Spleen (tissue), 7 donors: ENCODE measurements at regions not wholly inside any gene's neighbourhood (a gene's known extent, or its start where the extent isn't known, plus 50 kb on each side); places are given as distances from the start of the nearest gene placed in this dataset.

Experiments
- POLR2A ChIP-seq, 3 donors: fragments of 450-650 bp; IDR thresholded peaks; one replicate each; pipeline ENCODE4 v1.5.1; 2017; ENCODE audit warnings: antibody characterized with exemption in 3 of 3, mild to moderate bottlenecking in 1 of 3
- TF ChIP-seq, protein P1 (sequence below), 11 experiments: fragments of 200-600 bp in 7 of 11; fragments of 450-650 bp in 4 of 11; sonication (generic) in 4 of 11; IDR thresholded peaks in 8 of 11; conservative IDR thresholded peaks in 3 of 11; 1 replicate in 7 of 11; 2 replicates in 4 of 11; pipeline versions ENCODE4 v1.4.0 to v1.8.0; 2016 to 2021; ENCODE audit warnings: antibody characterized with exemption in 11 of 11, inconsistent platforms in 4 of 11, mild to moderate bottlenecking in 1 of 11
- donor health status: DM: no; HTN: no; CAD: no; lungs with moderate emphysema.
- donor health status: DM: no; HTN: no; CAD: no.
- donor health status: DM: no; HTN: no; CAD: no.

DNA sequence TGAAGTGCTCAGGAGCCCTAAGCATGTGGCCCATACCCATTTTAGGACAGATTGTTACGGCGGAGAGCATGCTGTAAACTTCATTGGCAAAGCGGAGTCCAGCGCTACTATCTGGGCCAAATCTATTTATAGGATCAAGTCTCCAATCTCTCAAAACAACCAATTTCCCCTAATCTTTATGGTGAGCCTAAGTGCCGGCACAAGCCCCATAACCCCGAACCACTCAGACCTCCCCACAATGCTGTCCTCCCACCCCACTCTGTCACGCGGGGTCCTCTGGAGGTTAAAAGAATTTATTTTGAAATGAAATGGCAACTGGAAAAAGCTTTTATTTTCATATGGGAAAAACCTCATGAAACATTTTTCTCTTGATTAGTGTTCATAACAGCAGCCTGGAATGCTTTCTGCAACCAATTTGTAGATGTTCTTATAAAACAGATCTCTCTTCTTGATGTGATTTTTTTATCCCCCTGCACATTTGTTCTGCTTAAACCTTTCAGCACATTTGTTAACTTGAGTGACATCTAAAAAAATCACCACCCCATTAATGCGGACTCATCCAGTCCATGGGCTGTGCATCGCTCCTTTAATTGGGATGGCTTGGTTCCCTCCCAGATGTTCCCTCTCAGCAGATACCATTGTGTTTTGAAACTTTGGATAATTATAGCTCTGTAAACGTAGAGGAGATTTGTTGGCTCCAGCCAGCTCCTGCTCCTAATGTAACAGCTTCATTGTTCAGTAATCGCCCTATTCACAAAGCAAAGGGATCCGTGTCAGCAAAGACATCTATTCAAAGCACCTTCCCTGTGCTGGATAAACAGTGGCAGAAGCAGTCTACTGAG lies 323.6 kb downstream of the CD83 start:
- TF ChIP-seq, protein P1, sequence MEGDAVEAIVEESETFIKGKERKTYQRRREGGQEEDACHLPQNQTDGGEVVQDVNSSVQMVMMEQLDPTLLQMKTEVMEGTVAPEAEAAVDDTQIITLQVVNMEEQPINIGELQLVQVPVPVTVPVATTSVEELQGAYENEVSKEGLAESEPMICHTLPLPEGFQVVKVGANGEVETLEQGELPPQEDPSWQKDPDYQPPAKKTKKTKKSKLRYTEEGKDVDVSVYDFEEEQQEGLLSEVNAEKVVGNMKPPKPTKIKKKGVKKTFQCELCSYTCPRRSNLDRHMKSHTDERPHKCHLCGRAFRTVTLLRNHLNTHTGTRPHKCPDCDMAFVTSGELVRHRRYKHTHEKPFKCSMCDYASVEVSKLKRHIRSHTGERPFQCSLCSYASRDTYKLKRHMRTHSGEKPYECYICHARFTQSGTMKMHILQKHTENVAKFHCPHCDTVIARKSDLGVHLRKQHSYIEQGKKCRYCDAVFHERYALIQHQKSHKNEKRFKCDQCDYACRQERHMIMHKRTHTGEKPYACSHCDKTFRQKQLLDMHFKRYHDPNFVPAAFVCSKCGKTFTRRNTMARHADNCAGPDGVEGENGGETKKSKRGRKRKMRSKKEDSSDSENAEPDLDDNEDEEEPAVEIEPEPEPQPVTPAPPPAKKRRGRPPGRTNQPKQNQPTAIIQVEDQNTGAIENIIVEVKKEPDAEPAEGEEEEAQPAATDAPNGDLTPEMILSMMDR (IDR thresholded peaks at IDR 0.05 in 8 of 11, conservative IDR thresholded peaks at IDR 0.05 in 3 of 11): no peak
- no peak for TF ChIP-seq POLR2A (IDR thresholded peaks at IDR 0.05)
